ENCODE measurements at regions not wholly inside any gene's neighbourhood (a gene's known extent, or its start where the extent isn't known, plus 50 kb on each side); places are given as distances from the start of the nearest gene placed in this dataset.

DNA sequence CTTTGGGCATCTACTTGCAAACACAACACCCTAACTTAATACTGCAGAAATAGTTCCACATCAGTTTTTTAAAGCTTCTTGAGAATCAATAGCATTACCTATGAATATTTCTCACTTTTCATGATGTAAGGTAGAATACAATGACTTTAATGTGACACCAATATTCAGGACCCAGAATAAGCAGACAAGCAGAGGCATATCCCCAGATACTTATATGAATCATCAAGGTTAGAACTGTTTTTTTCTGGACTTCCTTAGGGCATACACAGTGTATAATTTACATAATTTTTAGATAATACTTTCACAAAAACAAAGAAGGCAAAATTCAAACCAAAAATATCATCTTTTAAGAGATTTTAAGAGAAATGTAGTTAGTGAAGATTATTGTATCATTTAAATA is 885.8 kb downstream of the FSCB start:
- no peak for DNase-seq
- Mint-ChIP-seq H3K9me3 (peaks cover 3% of the 10 kb centered on the region), H3K27me3 (ENCODE audit: low read depth, poor library complexity) (no peaks in the 10 kb centered on the region), H3K4me3 (no peak overlapping the region), H3K36me3 (ENCODE audit: low read depth) (no peaks in the 10 kb centered on the region), H3K4me1 (no peaks in the 10 kb centered on the region), H3K27ac (no peak overlapping the region)
- TF ChIP-seq, protein P1, sequence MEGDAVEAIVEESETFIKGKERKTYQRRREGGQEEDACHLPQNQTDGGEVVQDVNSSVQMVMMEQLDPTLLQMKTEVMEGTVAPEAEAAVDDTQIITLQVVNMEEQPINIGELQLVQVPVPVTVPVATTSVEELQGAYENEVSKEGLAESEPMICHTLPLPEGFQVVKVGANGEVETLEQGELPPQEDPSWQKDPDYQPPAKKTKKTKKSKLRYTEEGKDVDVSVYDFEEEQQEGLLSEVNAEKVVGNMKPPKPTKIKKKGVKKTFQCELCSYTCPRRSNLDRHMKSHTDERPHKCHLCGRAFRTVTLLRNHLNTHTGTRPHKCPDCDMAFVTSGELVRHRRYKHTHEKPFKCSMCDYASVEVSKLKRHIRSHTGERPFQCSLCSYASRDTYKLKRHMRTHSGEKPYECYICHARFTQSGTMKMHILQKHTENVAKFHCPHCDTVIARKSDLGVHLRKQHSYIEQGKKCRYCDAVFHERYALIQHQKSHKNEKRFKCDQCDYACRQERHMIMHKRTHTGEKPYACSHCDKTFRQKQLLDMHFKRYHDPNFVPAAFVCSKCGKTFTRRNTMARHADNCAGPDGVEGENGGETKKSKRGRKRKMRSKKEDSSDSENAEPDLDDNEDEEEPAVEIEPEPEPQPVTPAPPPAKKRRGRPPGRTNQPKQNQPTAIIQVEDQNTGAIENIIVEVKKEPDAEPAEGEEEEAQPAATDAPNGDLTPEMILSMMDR (IDR thresholded peaks at IDR 0.05) = no peak

DNA sequence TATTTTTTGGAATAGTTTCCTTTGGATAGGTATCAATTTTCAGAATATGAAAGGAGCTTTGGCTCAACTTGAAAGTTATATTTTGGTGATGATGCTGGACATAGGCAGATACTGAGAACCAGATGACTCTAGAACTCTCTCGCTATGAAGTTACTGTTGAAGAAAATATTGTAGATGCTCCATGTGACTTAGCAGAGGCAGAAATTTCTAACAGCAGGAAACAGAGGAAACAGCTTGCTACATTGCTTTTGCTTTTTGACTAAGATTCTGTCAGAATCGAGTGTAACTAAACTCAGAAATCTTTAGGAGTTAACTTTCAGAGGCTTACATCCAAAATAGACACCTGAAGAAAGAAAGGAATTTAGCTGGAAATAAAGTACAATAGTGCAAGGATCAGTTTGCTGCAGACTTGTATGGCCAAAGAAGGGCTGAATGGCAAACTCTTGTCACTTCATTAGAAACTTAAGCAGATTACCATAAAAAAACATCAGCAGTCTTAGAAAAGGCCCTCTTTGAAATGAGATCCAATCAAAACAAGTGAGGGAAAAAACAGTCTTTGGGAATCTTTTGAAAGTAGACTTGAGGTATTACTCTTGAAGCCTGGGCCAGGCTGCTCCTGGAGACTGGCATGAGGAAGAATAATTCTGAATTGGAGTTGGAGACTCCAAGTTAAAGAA is 911.8 kb downstream of the FSCB start:
- no peak overlapping the region for H3K27ac Mint-ChIP-seq
- peaks cover 6% of the 10 kb centered on the region for H3K9me3 Mint-ChIP-seq

GRCh38 chr14:43591776-43592175 is 915.3 kb downstream of the FSCB start:
- TF ChIP-seq, protein P1 (IDR thresholded peaks at IDR 0.05) = no peak
- no peaks in the 10 kb centered on the region for H3K36me3 Mint-ChIP-seq (ENCODE audit: low read depth)
- H3K27ac Mint-ChIP-seq = no peak overlapping the region

More for the DNA sequence above, 911.8 kb downstream of the FSCB start:
- no peak for DNase-seq
- TF ChIP-seq, protein P1 (IDR thresholded peaks at IDR 0.05) = no peak
- Mint-ChIP-seq H3K4me1 (peaks cover 10% of the 10 kb centered on the region), H3K27me3 (ENCODE audit: low read depth, poor library complexity) (no peaks in the 10 kb centered on the region), H3K36me3 (ENCODE audit: low read depth) (peaks cover 5% of the 10 kb centered on the region), H3K4me3 (no peak overlapping the region)

DNA sequence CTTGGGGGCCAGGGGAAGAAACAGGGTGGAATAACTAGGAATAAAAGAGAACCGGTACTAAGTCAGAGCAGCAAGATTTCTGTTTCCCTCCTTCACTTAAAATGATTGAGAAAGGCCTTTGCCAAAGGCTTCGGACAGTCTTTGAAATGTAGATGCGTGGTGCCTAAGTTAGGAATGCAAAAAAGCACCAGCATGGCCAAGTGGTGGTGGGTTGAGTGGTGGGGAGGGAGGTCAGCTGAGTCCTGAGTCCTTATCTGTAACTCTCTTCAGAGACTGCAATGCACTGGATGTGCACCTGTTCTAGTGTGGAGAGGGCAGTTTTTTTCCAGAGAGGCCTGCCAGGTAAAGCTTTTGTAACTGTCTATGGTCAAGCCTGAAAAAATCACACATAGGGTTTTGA is 919.9 kb downstream of the FSCB start:
- Mint-ChIP-seq H3K36me3 (ENCODE audit: low read depth) (no peaks in the 10 kb centered on the region), H3K4me3 (no peak overlapping the region), H3K4me1 (peaks cover 5% of the 10 kb centered on the region), H3K27ac (no peak overlapping the region), H3K27me3 (ENCODE audit: low read depth, poor library complexity) (no peaks in the 10 kb centered on the region), H3K9me3 (peaks cover 6% of the 10 kb centered on the region)
- TF ChIP-seq, protein P1 (IDR thresholded peaks at IDR 0.05) = no peak
- DNase-seq = no peak

More at GRCh38 chr14:43591776-43592175, 915.3 kb downstream of the FSCB start:
- DNase-seq = no peak
- Mint-ChIP-seq H3K4me3 (no peak overlapping the region), H3K4me1 (peaks cover 10% of the 10 kb centered on the region), H3K9me3 (no peaks in the 10 kb centered on the region), H3K27me3 (ENCODE audit: low read depth, poor library complexity) (no peaks in the 10 kb centered on the region)

DNA sequence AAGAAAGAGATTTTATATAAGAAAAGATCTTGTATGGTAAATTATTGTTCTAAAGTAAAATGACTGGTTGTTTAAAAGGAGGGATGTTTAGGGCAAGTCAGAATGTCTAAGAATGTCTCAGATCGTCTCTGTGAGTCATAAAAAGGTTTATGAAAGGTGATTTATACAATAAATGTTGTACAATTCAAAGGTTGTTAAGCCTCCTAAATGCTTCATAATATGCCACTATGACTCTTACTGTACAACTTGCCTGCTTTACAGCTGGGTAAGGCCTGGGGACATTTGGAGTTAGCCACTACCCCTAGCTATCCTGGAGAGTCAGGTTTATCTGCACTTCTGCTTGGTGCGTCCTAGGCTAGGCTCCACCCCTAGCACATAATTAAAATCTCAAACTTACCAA is 927.4 kb downstream of the FSCB start:
- H3K4me1 Mint-ChIP-seq = no peaks in the 10 kb centered on the region
- no peak overlapping the region for H3K27ac Mint-ChIP-seq
- H3K27me3 Mint-ChIP-seq (ENCODE audit: low read depth, poor library complexity) = no peaks in the 10 kb centered on the region
- peaks cover 26% of the 10 kb centered on the region for H3K9me3 Mint-ChIP-seq
- no peak for DNase-seq
- H3K4me3 Mint-ChIP-seq = no peak overlapping the region
- TF ChIP-seq, protein P1 (IDR thresholded peaks at IDR 0.05) = no peak
- H3K36me3 Mint-ChIP-seq (ENCODE audit: low read depth) = no peaks in the 10 kb centered on the region

DNA sequence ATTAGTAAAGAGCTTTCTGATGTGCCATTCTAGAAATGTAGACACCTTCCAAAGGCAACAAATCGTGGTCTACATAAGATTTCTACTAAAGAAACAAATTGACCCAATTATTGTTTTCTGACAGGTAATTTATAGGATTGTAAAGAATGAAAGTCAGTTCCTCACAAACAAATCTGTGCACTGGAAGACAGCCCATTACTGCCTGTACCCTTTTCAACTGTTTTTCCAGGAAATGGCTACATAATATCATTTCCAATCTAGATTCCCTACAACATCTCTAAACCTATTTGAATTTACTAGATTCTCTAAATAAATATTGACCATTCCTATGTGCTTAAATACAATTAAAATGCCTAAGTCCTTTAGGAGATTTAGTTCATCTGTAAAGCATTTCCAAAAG is 939.1 kb downstream of the FSCB start:
- Mint-ChIP-seq H3K36me3 (ENCODE audit: low read depth) (no peaks in the 10 kb centered on the region), H3K27me3 (ENCODE audit: low read depth, poor library complexity) (no peaks in the 10 kb centered on the region), H3K27ac (no peak overlapping the region), H3K4me3 (no peak overlapping the region), H3K9me3 (no peaks in the 10 kb centered on the region), H3K4me1 (no peaks in the 10 kb centered on the region)
- DNase-seq = no peak
- TF ChIP-seq, protein P1 (IDR thresholded peaks at IDR 0.05) = no peak

All from nephron progenitor cell (in vitro differentiated cells).